A673 (cell line): ENCODE measurements at regions not wholly inside any gene's neighbourhood (a gene's known extent, or its start where the extent isn't known, plus 50 kb on each side); places are given as distances from the start of the nearest gene placed in this dataset.

Source experiments
- BruUV-seq: library from RNA; stranded (reverse); fragments of 400-500 nt; replicated peaks from 2 replicates; lab custom pipeline; 2021; lab: Mats Ljungman, UMichigan
- CTCF ChIA-PET: fragments of 300-600 bp; sonication (Branson Sonifier 250); formaldehyde crosslinking; loops from one replicate; lab custom pipeline; 2022; ENCODE audit warnings: antibody characterized with exemption; lab: Charles Lee
- POLR2A ChIA-PET: fragments of 300-600 bp; sonication (Branson Sonifier 250); formaldehyde crosslinking; loops from one replicate; lab custom pipeline; 2022; ENCODE audit warnings: antibody characterized with exemption; ENCODE audit not compliant: low non-redundant PET; lab: Charles Lee
- DNase-seq: peaks from one replicate; pipeline ENCODE4 v3.0.0-alpha.2; 2015; ENCODE audit warnings: low spot score
- H3K27ac ChIP-seq: fragments of 200-600 bp; sonication (generic); 2 replicates; pipeline ENCODE4 v1.5.1; 2016; ENCODE audit warnings: mixed run types, low read depth, mild to moderate bottlenecking, mixed read lengths, antibody characterized with exemption, low read length; ENCODE audit not compliant: poor library complexity, severe bottlenecking
- H3K27me3 ChIP-seq: fragments of 200-600 bp; sonication (generic); replicated peaks from 2 replicates; pipeline ENCODE4 v1.6.1; 2017; ENCODE audit warnings: mixed run types, low read depth, mild to moderate bottlenecking, mixed read lengths, antibody characterized with exemption, low read length; ENCODE audit not compliant: insufficient read depth, poor library complexity
- H3K36me3 ChIP-seq: fragments of 200-600 bp; sonication (generic); 2 replicates; pipeline ENCODE4 v1.6.1; 2016; ENCODE audit warnings: mixed run types, mild to moderate bottlenecking, mixed read lengths, antibody characterized with exemption, low read length; ENCODE audit not compliant: insufficient read depth, poor library complexity, severe bottlenecking
- H3K4me1 ChIP-seq: fragments of 200-600 bp; sonication (generic); 2 replicates; pipeline ENCODE4 v1.6.1; 2017; ENCODE audit warnings: mixed run types, mild to moderate bottlenecking, mixed read lengths, antibody characterized with exemption, low read length; ENCODE audit not compliant: insufficient read depth, poor library complexity, severe bottlenecking
- H3K4me3 ChIP-seq: fragments of 200-600 bp; sonication (generic); 2 replicates; pipeline ENCODE4 v1.5.1; 2016; ENCODE audit warnings: low read depth, mixed run types, mild to moderate bottlenecking, mixed read lengths, low read length; ENCODE audit not compliant: poor library complexity, severe bottlenecking
- H3K9me3 ChIP-seq: fragments of 200-600 bp; sonication (generic); 2 replicates; pipeline ENCODE4 v1.6.1; 2016; ENCODE audit warnings: mixed run types, low read depth, mild to moderate bottlenecking, mixed read lengths, antibody characterized with exemption, low read length; ENCODE audit not compliant: poor library complexity, severe bottlenecking
- EZH2 ChIP-seq: fragments of 200-600 bp; sonication (generic); IDR thresholded peaks from 2 replicates; pipeline ENCODE4 v1.6.1; 2017; ENCODE audit warnings: borderline replicate concordance, low read depth, mild to moderate bottlenecking, mixed read lengths, antibody characterized with exemption, low read length; ENCODE audit not compliant: poor library complexity, severe bottlenecking
- intact Hi-C: fragments of 100-400 bp; cut with micrococcal nuclease; formaldehyde crosslinking; loops from one replicate; pipeline ENCODE4 v1.10.0; 2022; ENCODE audit not compliant: unreplicated experiment
- TF ChIP-seq, protein P1 (sequence below): fragments of 300-800, 200-600 bp; sonication (generic); conservative IDR thresholded peaks from 2 replicates; pipeline ENCODE4 v1.5.1; 2017; ENCODE audit warnings: low read depth, mild to moderate bottlenecking, antibody characterized with exemption, low read length, moderate library complexity, mixed read lengths

DNA sequence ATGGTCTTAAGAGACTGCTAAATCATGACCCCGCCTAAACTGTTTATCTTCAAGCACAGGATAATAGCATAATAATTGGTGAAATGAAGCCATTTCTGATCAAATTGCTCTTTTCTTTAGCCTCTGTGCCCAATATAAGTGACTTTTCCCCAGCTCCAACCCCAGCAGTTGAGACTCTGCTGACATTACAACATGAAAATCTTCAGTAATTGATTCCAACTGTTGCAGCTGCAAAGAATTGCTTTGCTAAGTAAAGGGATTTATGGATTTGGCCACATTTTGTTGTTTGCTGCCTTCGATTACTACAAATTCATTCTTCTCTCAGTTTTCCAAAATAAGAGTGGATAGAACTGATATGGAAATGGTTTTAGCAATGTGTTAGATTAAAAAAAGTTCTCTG is 576.7 kb upstream of the LRRC4C start:
- Histone ChIP-seq H3K36me3 (no peaks in the 10 kb centered on the region), H3K4me3 (no peak overlapping the region), H3K27me3 (no peaks in the 10 kb centered on the region), H3K4me1 (no peaks in the 10 kb centered on the region), H3K9me3 (peaks cover 60% of the 10 kb centered on the region), H3K27ac (no peak overlapping the region)
- DNase-seq = no peak
- ChIA-PET CTCF (no interaction called here), POLR2A (no interaction called here)
- no peak for TF ChIP-seq EZH2
- TF ChIP-seq, protein P1, sequence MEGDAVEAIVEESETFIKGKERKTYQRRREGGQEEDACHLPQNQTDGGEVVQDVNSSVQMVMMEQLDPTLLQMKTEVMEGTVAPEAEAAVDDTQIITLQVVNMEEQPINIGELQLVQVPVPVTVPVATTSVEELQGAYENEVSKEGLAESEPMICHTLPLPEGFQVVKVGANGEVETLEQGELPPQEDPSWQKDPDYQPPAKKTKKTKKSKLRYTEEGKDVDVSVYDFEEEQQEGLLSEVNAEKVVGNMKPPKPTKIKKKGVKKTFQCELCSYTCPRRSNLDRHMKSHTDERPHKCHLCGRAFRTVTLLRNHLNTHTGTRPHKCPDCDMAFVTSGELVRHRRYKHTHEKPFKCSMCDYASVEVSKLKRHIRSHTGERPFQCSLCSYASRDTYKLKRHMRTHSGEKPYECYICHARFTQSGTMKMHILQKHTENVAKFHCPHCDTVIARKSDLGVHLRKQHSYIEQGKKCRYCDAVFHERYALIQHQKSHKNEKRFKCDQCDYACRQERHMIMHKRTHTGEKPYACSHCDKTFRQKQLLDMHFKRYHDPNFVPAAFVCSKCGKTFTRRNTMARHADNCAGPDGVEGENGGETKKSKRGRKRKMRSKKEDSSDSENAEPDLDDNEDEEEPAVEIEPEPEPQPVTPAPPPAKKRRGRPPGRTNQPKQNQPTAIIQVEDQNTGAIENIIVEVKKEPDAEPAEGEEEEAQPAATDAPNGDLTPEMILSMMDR = no peak
- intact Hi-C loops = no loop called here
- BruUV-seq = no TSS peak

DNA sequence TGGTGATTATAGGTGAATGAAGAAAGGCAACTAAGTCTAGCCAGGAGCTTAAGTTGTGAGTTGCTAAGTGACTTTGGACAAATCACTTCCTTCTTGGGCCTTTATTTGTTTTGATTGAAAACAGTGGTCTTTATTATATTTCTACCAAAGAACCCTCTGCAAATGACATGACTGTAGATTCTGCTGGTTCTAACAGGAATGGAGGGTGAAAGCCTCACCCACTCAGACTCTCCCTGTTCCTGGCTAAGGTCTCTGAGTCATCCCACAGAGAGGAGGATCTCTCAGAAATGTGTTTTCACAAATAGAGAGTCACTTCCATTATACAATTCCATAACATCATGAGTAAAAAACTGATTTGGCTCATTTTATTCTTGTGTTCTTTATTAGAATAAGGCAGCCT is 583.9 kb upstream of the LRRC4C start:
- BruUV-seq = no TSS peak
- no peaks in the 10 kb centered on the region for H3K4me1 ChIP-seq
- no peak for DNase-seq
- peaks cover 56% of the 10 kb centered on the region for H3K9me3 ChIP-seq
- H3K36me3 ChIP-seq = no peaks in the 10 kb centered on the region
- no peak for TF ChIP-seq EZH2
- TF ChIP-seq, protein P1 = no peak
- intact Hi-C loops = no loop called here
- ChIA-PET CTCF (no interaction called here), POLR2A (no interaction called here)
- H3K27me3 ChIP-seq = no peaks in the 10 kb centered on the region
- no peak overlapping the region for H3K4me3 ChIP-seq
- no peak overlapping the region for H3K27ac ChIP-seq

DNA sequence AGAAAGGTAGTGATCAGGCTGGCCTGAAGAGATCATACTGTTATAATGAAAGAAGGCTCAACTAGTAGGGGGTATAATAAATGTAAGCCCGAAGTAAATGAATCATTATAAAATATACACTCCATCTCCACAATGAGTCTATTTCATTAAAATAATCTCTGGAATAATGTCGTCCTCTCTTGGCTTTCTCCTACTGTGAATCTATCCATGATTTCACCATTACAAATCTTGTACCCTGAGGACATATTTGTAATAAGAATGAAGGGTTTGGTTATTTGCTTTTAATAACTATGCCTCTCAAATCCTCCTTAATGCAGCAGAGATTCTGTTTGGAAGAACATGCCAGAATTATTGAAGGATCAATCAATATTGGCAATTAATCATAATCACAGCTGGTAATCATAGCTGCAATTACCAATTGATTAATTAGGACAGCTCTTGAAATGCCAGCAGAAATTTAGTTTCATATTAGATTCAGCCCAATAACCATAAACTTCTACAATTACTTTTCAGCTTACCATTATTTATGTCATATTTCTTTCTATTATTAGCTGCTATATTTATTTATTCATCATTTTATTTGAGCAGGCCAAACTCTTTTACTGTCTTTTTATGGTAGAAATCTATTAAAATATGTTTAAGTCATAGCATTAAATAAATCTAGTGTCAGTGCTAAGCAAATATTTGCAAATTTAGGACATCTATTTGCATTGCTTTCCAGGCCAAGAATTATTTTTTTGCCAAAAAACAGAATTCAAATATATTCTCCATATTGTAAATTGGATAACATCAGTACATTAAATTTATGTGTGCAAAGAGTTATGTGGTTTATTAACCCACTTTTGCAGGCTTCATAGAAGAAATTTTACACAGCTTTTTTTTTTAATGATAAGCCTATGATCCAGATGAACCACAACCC is 588.4 kb upstream of the LRRC4C start:
- POLR2A ChIA-PET = no interaction called here
- intact Hi-C loops = no loop called here
- no peak overlapping the region for H3K4me3 ChIP-seq
- TF ChIP-seq EZH2 = no peak
- TF ChIP-seq, protein P1 = no peak
- DNase-seq = no peak
- CTCF ChIA-PET = no interaction called here
- H3K27ac ChIP-seq = no peak overlapping the region
- peaks cover 34% of the 10 kb centered on the region for H3K9me3 ChIP-seq
- H3K27me3 ChIP-seq = no peaks in the 10 kb centered on the region
- BruUV-seq = no TSS peak
- H3K36me3 ChIP-seq = no peaks in the 10 kb centered on the region
- no peaks in the 10 kb centered on the region for H3K4me1 ChIP-seq
